Stimulated activated memory B cell treated with anti-CD40 and anti-IgM and Interleukin-4, amounts not matched to agents 10 μg/mL and 1 μg/mL and 100 μg/mL, for 72 hours (primary cell): ENCODE measurements at regions not wholly inside any gene's neighbourhood (a gene's known extent, or its start where the extent isn't known, plus 50 kb on each side); places are given as distances from the start of the nearest gene placed in this dataset.

Experiments used
- ATAC-seq: fragments of 150-1000 bp; cut with Tn5 transposase; 2 replicates; pipeline ENCODE4 v1.10.0; 2021
- H3K27ac Mint-ChIP-seq: one replicate; pipeline ENCODE4 v1.8.0; 2022; ENCODE audit warnings: mild to moderate bottlenecking, mixed read lengths
- H3K27me3 Mint-ChIP-seq: one replicate; pipeline ENCODE4 v1.8.0; 2022; ENCODE audit warnings: mixed read lengths
- H3K36me3 Mint-ChIP-seq: one replicate; pipeline ENCODE4 v1.8.0; 2022; ENCODE audit warnings: mixed read lengths
- H3K4me1 Mint-ChIP-seq: one replicate; pipeline ENCODE4 v1.8.0; 2022; ENCODE audit warnings: mixed read lengths
- H3K4me3 Mint-ChIP-seq: one replicate; pipeline ENCODE4 v1.8.0; 2022; ENCODE audit warnings: mild to moderate bottlenecking, moderate library complexity, mixed read lengths
- H3K9me3 Mint-ChIP-seq: one replicate; pipeline ENCODE4 v1.8.0; 2022; ENCODE audit warnings: mixed read lengths

- H3K36me3 Mint-ChIP-seq, result peaks cover 5% of the 10 kb centered on the region
- no peaks in the 10 kb centered on the region for H3K4me1 Mint-ChIP-seq
- no peak overlapping the region for H3K4me3 Mint-ChIP-seq
- H3K9me3 Mint-ChIP-seq, result peaks cover 6% of the 10 kb centered on the region
- H3K27me3 Mint-ChIP-seq, result peaks cover 55% of the 10 kb centered on the region
- no peak for ATAC-seq
- H3K27ac Mint-ChIP-seq, result no peak overlapping the region
These were observed 50.8 kb upstream of the POFUT2 start for GRCh38 chr21:45338311-45339017.

GRCh38 chr21:45339421-45340402 lies 52.0 kb upstream of the POFUT2 start:
- Mint-ChIP-seq H3K27me3 (peaks cover 50% of the 10 kb centered on the region), H3K27ac (no peak overlapping the region), H3K9me3 (peaks cover 6% of the 10 kb centered on the region), H3K4me1 (no peaks in the 10 kb centered on the region), H3K4me3 (no peak overlapping the region), H3K36me3 (peaks cover 5% of the 10 kb centered on the region)
- no peak for ATAC-seq

DNA sequence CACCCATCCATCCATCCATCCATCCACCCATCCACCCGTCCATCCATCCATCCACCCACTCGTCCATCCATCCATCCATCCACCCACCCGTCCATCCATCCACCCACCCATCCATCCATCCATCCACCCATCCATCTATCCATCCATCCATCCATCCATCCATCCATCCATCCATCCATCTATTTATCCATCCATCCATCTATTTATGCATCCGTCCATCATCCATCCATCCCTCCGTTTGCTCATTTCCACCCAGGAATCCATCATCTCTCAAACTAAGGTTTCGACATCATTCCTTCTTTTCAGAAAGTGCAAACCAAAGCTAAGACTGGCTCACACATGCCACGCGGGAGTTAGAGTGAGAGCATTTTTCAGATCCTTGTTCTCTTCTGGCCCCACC lies 52.8 kb upstream of the POFUT2 start:
- peaks cover 5% of the 10 kb centered on the region for H3K36me3 Mint-ChIP-seq
- no peak overlapping the region for H3K27ac Mint-ChIP-seq
- ATAC-seq, result no peak
- H3K9me3 Mint-ChIP-seq, result peaks cover 6% of the 10 kb centered on the region
- no peak overlapping the region for H3K4me3 Mint-ChIP-seq
- H3K4me1 Mint-ChIP-seq, result no peaks in the 10 kb centered on the region
- peaks cover 49% of the 10 kb centered on the region for H3K27me3 Mint-ChIP-seq

GRCh38 chr21:45341261-45341660 lies 53.6 kb upstream of the POFUT2 start:
- Mint-ChIP-seq H3K36me3 (peaks cover 5% of the 10 kb centered on the region), H3K4me3 (no peak overlapping the region), H3K4me1 (no peaks in the 10 kb centered on the region), H3K27me3 (peaks cover 42% of the 10 kb centered on the region), H3K9me3 (peaks cover 6% of the 10 kb centered on the region), H3K27ac (no peak overlapping the region)
- no peak for ATAC-seq

DNA sequence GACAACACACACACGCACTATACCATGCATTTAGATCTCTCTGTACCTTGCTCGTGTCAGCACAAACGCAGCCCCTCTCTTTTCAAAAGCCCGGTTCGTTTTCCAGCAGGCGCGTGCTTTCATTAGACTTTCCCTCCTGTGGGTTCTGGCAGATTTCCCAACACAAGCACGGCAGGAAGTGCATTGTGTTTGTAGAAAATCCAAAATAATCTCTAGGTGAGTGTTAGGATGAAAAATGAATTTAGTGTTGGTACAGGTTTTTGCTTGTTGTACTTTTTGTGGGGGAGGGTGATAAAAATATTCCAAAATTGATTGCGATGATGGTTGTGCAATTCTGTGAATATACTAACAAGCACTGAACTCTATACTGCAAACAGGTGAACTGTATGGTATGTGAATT lies 54.1 kb upstream of the POFUT2 start:
- no peak overlapping the region for H3K27ac Mint-ChIP-seq
- peaks cover 6% of the 10 kb centered on the region for H3K9me3 Mint-ChIP-seq
- no peaks in the 10 kb centered on the region for H3K4me1 Mint-ChIP-seq
- peaks cover 5% of the 10 kb centered on the region for H3K36me3 Mint-ChIP-seq
- no peak for ATAC-seq
- peaks cover 37% of the 10 kb centered on the region for H3K27me3 Mint-ChIP-seq
- H3K4me3 Mint-ChIP-seq, result no peak overlapping the region

- Mint-ChIP-seq H3K4me3 (no peak overlapping the region), H3K4me1 (no peaks in the 10 kb centered on the region), H3K9me3 (peaks cover 6% of the 10 kb centered on the region), H3K27me3 (peaks cover 35% of the 10 kb centered on the region), H3K27ac (no peak overlapping the region), H3K36me3 (peaks cover 5% of the 10 kb centered on the region)
- peak; percentile 12 for ATAC-seq
These were observed 56.2 kb upstream of the POFUT2 start for GRCh38 chr21:45343891-45344290.

- H3K27ac Mint-ChIP-seq, result no peak overlapping the region
- H3K4me3 Mint-ChIP-seq, result no peak overlapping the region
- peaks cover 35% of the 10 kb centered on the region for H3K27me3 Mint-ChIP-seq
- peak; percentile 6 for ATAC-seq
- H3K9me3 Mint-ChIP-seq, result peaks cover 6% of the 10 kb centered on the region
- H3K4me1 Mint-ChIP-seq, result no peaks in the 10 kb centered on the region
- H3K36me3 Mint-ChIP-seq, result peaks cover 5% of the 10 kb centered on the region
These were observed 56.9 kb upstream of the POFUT2 start for GRCh38 chr21:45344576-45344975.

DNA sequence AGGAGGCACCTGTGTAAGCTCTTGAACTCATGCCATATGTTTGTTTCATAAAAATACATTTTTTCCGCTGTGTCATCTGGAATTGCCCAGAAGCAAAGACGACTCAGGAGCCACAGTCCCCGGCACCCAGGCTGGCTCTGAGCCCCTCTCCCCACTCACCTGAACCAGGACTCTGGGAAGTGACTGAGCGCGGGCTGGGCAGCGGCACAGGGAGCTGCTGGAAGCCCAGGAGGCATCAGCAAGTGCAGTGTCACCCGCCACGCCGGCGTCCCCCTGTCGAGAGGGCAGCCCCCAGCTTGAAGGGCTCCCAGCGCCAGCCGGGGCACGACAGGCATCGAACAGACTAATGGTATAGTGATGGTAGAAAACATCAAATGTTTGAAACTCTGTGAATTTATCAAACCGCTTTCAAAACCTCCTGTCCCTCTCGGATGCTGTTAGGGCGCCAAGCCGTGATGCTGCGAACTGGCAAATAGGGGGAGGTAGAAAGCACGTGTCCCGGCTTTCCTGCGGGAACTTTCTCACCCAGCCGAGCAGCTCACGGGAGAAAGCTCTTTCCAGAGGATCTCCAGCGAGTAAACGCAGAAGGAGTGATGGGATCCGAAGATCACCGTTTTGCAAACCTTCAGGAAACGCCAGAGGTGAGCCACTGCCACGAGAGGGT lies 57.8 kb upstream of the COL18A1 start:
- H3K27ac Mint-ChIP-seq, result no peak overlapping the region
- H3K9me3 Mint-ChIP-seq, result no peaks in the 10 kb centered on the region
- H3K27me3 Mint-ChIP-seq, result peaks cover 31% of the 10 kb centered on the region
- no peaks in the 10 kb centered on the region for H3K36me3 Mint-ChIP-seq
- no peaks in the 10 kb centered on the region for H3K4me1 Mint-ChIP-seq
- ATAC-seq, result no peak
- no peak overlapping the region for H3K4me3 Mint-ChIP-seq

- no peak overlapping the region for H3K4me3 Mint-ChIP-seq
- peak; percentile 28 for ATAC-seq
- H3K36me3 Mint-ChIP-seq, result no peaks in the 10 kb centered on the region
- no peak overlapping the region for H3K27ac Mint-ChIP-seq
- H3K27me3 Mint-ChIP-seq, result peaks cover 31% of the 10 kb centered on the region
- no peaks in the 10 kb centered on the region for H3K9me3 Mint-ChIP-seq
- H3K4me1 Mint-ChIP-seq, result no peaks in the 10 kb centered on the region
These were observed 57.1 kb upstream of the COL18A1 start for GRCh38 chr21:45347712-45348499.

- no peaks in the 10 kb centered on the region for H3K36me3 Mint-ChIP-seq
- H3K4me3 Mint-ChIP-seq, result no peak overlapping the region
- peaks cover 29% of the 10 kb centered on the region for H3K27me3 Mint-ChIP-seq
These were observed 56.2 kb upstream of the COL18A1 start for GRCh38 chr21:45348591-45349327.

GRCh38 chr21:45350206-45350854 lies 54.6 kb upstream of the COL18A1 start:
- no peaks in the 10 kb centered on the region for H3K4me1 Mint-ChIP-seq
- no peak for ATAC-seq
- H3K27ac Mint-ChIP-seq, result no peak overlapping the region
- no peaks in the 10 kb centered on the region for H3K36me3 Mint-ChIP-seq
- H3K27me3 Mint-ChIP-seq, result peaks cover 38% of the 10 kb centered on the region
- H3K9me3 Mint-ChIP-seq, result no peaks in the 10 kb centered on the region
- H3K4me3 Mint-ChIP-seq, result no peak overlapping the region

More at GRCh38 chr21:45348591-45349327, 56.2 kb upstream of the COL18A1 start:
- ATAC-seq, result no peak
- Mint-ChIP-seq H3K4me1 (no peaks in the 10 kb centered on the region), H3K27ac (no peak overlapping the region), H3K9me3 (no peaks in the 10 kb centered on the region)

DNA sequence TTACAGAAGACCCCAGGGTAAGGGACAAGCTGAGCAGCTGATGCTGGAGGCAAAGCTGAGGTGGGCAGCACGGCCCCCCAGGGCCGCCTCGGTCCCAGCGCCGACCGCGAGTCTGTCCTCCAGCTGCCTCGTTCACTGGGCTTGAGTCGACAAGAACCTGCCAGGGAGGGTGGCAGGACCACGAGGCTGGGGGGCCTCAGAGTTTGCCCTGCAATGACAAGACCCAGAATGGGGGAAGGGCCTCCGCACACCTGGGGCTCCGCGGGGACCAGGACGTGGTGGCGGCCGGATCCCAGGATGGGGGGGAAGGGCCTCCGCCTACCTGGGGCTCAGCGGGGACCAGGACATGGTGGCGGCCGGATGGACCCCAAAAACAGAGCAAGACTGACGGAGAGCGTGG lies 53.9 kb upstream of the COL18A1 start:
- Mint-ChIP-seq H3K27me3 (peaks cover 45% of the 10 kb centered on the region), H3K4me3 (no peak overlapping the region), H3K27ac (no peak overlapping the region), H3K9me3 (no peaks in the 10 kb centered on the region), H3K4me1 (peaks cover 7% of the 10 kb centered on the region), H3K36me3 (no peaks in the 10 kb centered on the region)
- no peak for ATAC-seq

GRCh38 chr21:45351526-45352275 lies 53.3 kb upstream of the COL18A1 start:
- no peak overlapping the region for H3K4me3 Mint-ChIP-seq
- H3K9me3 Mint-ChIP-seq, result no peaks in the 10 kb centered on the region
- no peaks in the 10 kb centered on the region for H3K36me3 Mint-ChIP-seq
- no peak for ATAC-seq
- no peak overlapping the region for H3K27ac Mint-ChIP-seq
- H3K4me1 Mint-ChIP-seq, result peaks cover 10% of the 10 kb centered on the region
- peaks cover 51% of the 10 kb centered on the region for H3K27me3 Mint-ChIP-seq
